ENCODE measurements at regions not wholly inside any gene's neighbourhood (a gene's known extent, or its start where the extent isn't known, plus 50 kb on each side); places are given as distances from the start of the nearest gene placed in this dataset.

- TF ChIP-seq CTCF (IDR thresholded peaks at IDR 0.05; ENCODE audit: insufficient read depth, missing control alignments): no peak
- DNase-seq (ENCODE audit: insufficient read length, low spot score) (no peak), FAIRE-seq (no peak)
Observed at GRCh38 chr13:33717775-33718174, 100.2 kb upstream of the RFC3 start.

- TF ChIP-seq CTCF (IDR thresholded peaks at IDR 0.05; ENCODE audit: insufficient read depth, missing control alignments): no peak
- FAIRE-seq (no peak), DNase-seq (ENCODE audit: insufficient read length, low spot score) (no peak)
Observed at GRCh38 chr13:33721724-33722123, 96.2 kb upstream of the RFC3 start.

GRCh38 chr13:33722216-33722915, 95.6 kb upstream of the RFC3 start:
- DNase-seq (ENCODE audit: insufficient read length, low spot score) (no peak), FAIRE-seq (no peak)
- no peak for TF ChIP-seq CTCF (IDR thresholded peaks at IDR 0.05; ENCODE audit: insufficient read depth, missing control alignments)

GRCh38 chr13:33723365-33723764, 94.6 kb upstream of the RFC3 start:
- FAIRE-seq: no peak
- no peak for TF ChIP-seq CTCF (IDR thresholded peaks at IDR 0.05; ENCODE audit: insufficient read depth, missing control alignments)
- no peak for DNase-seq (ENCODE audit: insufficient read length, low spot score)

GRCh38 chr13:33723772-33724435, 94.0 kb upstream of the RFC3 start:
- peak; percentile 83 for TF ChIP-seq CTCF (IDR thresholded peaks at IDR 0.05; ENCODE audit: insufficient read depth, missing control alignments)
- peak; percentile 16 for FAIRE-seq
- DNase-seq (ENCODE audit: insufficient read length, low spot score): no peak

- no peak for DNase-seq (ENCODE audit: insufficient read length, low spot score)
- no peak for FAIRE-seq
- no peak for TF ChIP-seq CTCF (IDR thresholded peaks at IDR 0.05; ENCODE audit: insufficient read depth, missing control alignments)
Observed at GRCh38 chr13:33725340-33725739, 92.6 kb upstream of the RFC3 start.

All from D721Med (cell line).